ENCODE measurements at regions not wholly inside any gene's neighbourhood (a gene's known extent, or its start where the extent isn't known, plus 50 kb on each side); places are given as distances from the start of the nearest gene placed in this dataset.

DNA sequence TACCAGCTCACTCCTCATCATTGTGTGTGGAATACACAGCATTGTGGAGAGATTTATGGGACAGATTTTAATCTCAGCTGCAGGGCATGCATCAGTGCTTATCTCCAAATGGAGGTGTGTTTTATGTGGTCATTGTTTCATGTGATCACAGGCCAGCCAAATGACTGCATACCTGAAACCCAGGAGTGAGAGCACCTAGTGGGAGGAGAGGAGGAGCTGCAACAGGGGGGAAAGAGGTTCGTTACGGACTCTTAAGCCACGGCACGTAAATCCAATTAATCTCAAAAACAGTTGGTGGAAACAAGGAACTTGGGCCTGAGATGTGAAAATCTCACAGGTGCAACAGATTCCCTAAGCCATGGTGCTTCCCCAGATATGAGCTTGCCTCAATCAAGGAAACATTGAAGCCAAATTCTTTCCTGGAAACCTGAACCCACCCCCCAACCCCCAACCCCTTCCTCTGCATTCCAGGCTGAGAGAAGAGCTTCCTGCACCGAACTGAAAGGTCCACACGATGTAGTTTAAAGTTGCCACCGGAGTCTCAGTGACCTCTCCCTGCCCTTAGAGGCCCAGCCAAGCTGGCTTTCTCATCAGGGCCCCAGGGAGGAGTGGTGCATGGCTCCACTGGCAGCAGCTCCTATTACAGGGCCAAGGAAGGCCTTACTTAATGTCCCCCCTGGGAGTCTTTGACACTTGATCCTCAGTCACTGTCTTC, 167.4 kb downstream of the C1D start:
- Histone ChIP-seq H3K79me2 (ENCODE audit: insufficient read depth, low read length) (no peaks in the 10 kb centered on the region), H2AFZ (ENCODE audit: low read length) (no peak overlapping the region), H3K27me3 (ENCODE audit: control insufficient read depth in 1 of 2, insufficient read depth in 2 of 2, low read length in 2 of 2) (no peaks in the 10 kb centered on the region), H3K9ac (ENCODE audit: insufficient read depth, low read depth, low read length) (no peak overlapping the region), H3K27ac (ENCODE audit: extremely low read length, insufficient read depth, low read length) (no peak overlapping the region), H3K4me1 (ENCODE audit: insufficient read depth, low read length) (peaks cover 10% of the 10 kb centered on the region), H3K9me3 (ENCODE audit: low read length) (no peaks in the 10 kb centered on the region), H3K4me2 (ENCODE audit: low read depth, low read length) (no peak overlapping the region), H4K20me1 (ENCODE audit: insufficient read depth, low read length) (no peaks in the 10 kb centered on the region), H3K36me3 (replicated peaks in 1 of 2; ENCODE audit: control insufficient read depth in 1 of 2, insufficient read depth in 2 of 2, low read length in 2 of 2) (no peaks in the 10 kb centered on the region), H3K4me3 (replicated peaks in 1 of 3; ENCODE audit: insufficient read depth in 1 of 3, low read depth in 2 of 3, low read length in 3 of 3) (no peak overlapping the region)
- in situ Hi-C loops (cut with HindIII; ENCODE audit: extremely low pct_ligation_motif_present, low pct_unique_long_range_greater_than_20kb) (no loop called here), intact Hi-C loops (cut with micrococcal nuclease; ENCODE audit: unreplicated experiment) (no loop called here)
- 31% methylated on average over 6 of the region's 7 CpGs for WGBS (ENCODE audit: low lambda C conversion rate)
- DNase-seq (ENCODE audit: low spot score) (no peak), ATAC-seq (no peak), FAIRE-seq (no peak)
- ChIA-PET POLR2A (no interaction called here), CTCF (ENCODE audit: low intra/inter-chr PET ratio, low total read pairs) (no interaction called here)
- BruUV-seq (replicated peaks): no TSS peak
- TF ChIP-seq ZFP1 (CRISPR knock-in tag; IDR thresholded peaks at IDR 0.05) (no peak), PHF8 (CRISPR knock-in tag; IDR thresholded peaks at IDR 0.05) (no peak), THYN1 (CRISPR knock-in tag; IDR thresholded peaks at IDR 0.05; ENCODE audit: borderline replicate concordance, low read depth) (no peak)

GRCh38 chr2:67896076-67896475, 166.7 kb downstream of the C1D start:
- BruUV-seq (replicated peaks): no TSS peak
- WGBS (ENCODE audit: low lambda C conversion rate): 52% methylated on average over 8 of the region's 8 CpGs

More at GRCh38 chr2:67896076-67896475, 166.7 kb downstream of the C1D start:
- Histone ChIP-seq H3K9me3 (ENCODE audit: low read length) (no peaks in the 10 kb centered on the region), H3K4me1 (ENCODE audit: insufficient read depth, low read length) (peaks cover 10% of the 10 kb centered on the region), H4K20me1 (ENCODE audit: insufficient read depth, low read length) (no peaks in the 10 kb centered on the region), H2AFZ (ENCODE audit: low read length) (no peak overlapping the region), H3K79me2 (ENCODE audit: insufficient read depth, low read length) (no peaks in the 10 kb centered on the region), H3K9ac (ENCODE audit: insufficient read depth, low read depth, low read length) (no peak overlapping the region), H3K27ac (ENCODE audit: extremely low read length, insufficient read depth, low read length) (no peak overlapping the region), H3K36me3 (replicated peaks in 1 of 2; ENCODE audit: control insufficient read depth in 1 of 2, insufficient read depth in 2 of 2, low read length in 2 of 2) (no peaks in the 10 kb centered on the region), H3K4me2 (ENCODE audit: low read depth, low read length) (no peak overlapping the region), H3K4me3 (replicated peaks in 1 of 3; ENCODE audit: insufficient read depth in 1 of 3, low read depth in 2 of 3, low read length in 3 of 3) (no peak overlapping the region), H3K27me3 (ENCODE audit: control insufficient read depth in 1 of 2, insufficient read depth in 2 of 2, low read length in 2 of 2) (no peaks in the 10 kb centered on the region)
- TF ChIP-seq SRY (CRISPR knock-in tag; IDR thresholded peaks at IDR 0.05): no peak
- no peak for TF ChIP-seq ZSCAN20 (CRISPR knock-in tag; IDR thresholded peaks at IDR 0.05; ENCODE audit: borderline replicate concordance)
- no peak for TF ChIP-seq ARID2 (CRISPR knock-in tag; IDR thresholded peaks at IDR 0.05; ENCODE audit: borderline replicate concordance)
- TF ChIP-seq, protein P1, sequence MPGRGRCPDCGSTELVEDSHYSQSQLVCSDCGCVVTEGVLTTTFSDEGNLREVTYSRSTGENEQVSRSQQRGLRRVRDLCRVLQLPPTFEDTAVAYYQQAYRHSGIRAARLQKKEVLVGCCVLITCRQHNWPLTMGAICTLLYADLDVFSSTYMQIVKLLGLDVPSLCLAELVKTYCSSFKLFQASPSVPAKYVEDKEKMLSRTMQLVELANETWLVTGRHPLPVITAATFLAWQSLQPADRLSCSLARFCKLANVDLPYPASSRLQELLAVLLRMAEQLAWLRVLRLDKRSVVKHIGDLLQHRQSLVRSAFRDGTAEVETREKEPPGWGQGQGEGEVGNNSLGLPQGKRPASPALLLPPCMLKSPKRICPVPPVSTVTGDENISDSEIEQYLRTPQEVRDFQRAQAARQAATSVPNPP (CRISPR knock-in tag; IDR thresholded peaks at IDR 0.05): no peak
- TF ChIP-seq, protein P2, sequence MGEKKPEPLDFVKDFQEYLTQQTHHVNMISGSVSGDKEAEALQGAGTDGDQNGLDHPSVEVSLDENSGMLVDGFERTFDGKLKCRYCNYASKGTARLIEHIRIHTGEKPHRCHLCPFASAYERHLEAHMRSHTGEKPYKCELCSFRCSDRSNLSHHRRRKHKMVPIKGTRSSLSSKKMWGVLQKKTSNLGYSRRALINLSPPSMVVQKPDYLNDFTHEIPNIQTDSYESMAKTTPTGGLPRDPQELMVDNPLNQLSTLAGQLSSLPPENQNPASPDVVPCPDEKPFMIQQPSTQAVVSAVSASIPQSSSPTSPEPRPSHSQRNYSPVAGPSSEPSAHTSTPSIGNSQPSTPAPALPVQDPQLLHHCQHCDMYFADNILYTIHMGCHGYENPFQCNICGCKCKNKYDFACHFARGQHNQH (CRISPR knock-in tag; IDR thresholded peaks at IDR 0.05): no peak
- TF ChIP-seq, protein P3, sequence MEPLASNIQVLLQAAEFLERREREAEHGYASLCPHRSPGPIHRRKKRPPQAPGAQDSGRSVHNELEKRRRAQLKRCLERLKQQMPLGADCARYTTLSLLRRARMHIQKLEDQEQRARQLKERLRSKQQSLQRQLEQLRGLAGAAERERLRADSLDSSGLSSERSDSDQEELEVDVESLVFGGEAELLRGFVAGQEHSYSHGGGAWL (CRISPR knock-in tag; IDR thresholded peaks at IDR 0.05): no peak
- TF ChIP-seq RBM39 (IDR thresholded peaks at IDR 0.05; ENCODE audit: low read depth, low read length, poor library complexity, severe bottlenecking): no peak
- TF ChIP-seq, protein P4, sequence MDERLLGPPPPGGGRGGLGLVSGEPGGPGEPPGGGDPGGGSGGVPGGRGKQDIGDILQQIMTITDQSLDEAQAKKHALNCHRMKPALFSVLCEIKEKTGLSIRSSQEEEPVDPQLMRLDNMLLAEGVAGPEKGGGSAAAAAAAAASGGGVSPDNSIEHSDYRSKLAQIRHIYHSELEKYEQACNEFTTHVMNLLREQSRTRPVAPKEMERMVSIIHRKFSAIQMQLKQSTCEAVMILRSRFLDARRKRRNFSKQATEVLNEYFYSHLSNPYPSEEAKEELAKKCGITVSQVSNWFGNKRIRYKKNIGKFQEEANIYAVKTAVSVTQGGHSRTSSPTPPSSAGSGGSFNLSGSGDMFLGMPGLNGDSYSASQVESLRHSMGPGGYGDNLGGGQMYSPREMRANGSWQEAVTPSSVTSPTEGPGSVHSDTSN (CRISPR knock-in tag; IDR thresholded peaks at IDR 0.05): no peak
- no peak for TF ChIP-seq ZFYVE20 (CRISPR knock-in tag; IDR thresholded peaks at IDR 0.05; ENCODE audit: borderline replicate concordance, low read depth)
- TF ChIP-seq KMT2A (CRISPR knock-in tag; IDR thresholded peaks at IDR 0.05): no peak
- no peak for TF ChIP-seq ZNF652 (CRISPR knock-in tag; IDR thresholded peaks at IDR 0.05; ENCODE audit: borderline replicate concordance, low read depth)
- in situ Hi-C loops (cut with HindIII; ENCODE audit: extremely low pct_ligation_motif_present, low pct_unique_long_range_greater_than_20kb) (no loop called here), intact Hi-C loops (cut with micrococcal nuclease; ENCODE audit: unreplicated experiment) (no loop called here)
- CTCF ChIA-PET (ENCODE audit: low intra/inter-chr PET ratio, low total read pairs): no interaction called here
- FAIRE-seq (no peak), DNase-seq (ENCODE audit: low spot score) (no peak), ATAC-seq (no peak)
- POLR2A ChIA-PET: no interaction called here
